Ovary (tissue), 3 donors: ENCODE measurements at regions not wholly inside any gene's neighbourhood (a gene's known extent, or its start where the extent isn't known, plus 50 kb on each side); places are given as distances from the start of the nearest gene placed in this dataset.

ENCODE experiments used
- EP300 ChIP-seq: sonication (generic); formaldehyde crosslinking; IDR thresholded peaks from one replicate; pipeline ENCODE4 v1.6.1; 2017; ENCODE audit warnings: antibody characterized with exemption
- POLR2A ChIP-seq: fragments of 450-650 bp; IDR thresholded peaks from one replicate; pipeline ENCODE4 v1.6.1; 2017; ENCODE audit warnings: antibody characterized with exemption, mild to moderate bottlenecking, moderate library complexity
- TF ChIP-seq, protein P1 (sequence below), 3 donors: fragments of 450-650 bp in 2 of 3; fragments of 200-600 bp in 1 of 3; IDR thresholded peaks; one replicate each; pipeline versions ENCODE4 v1.5.1 to v1.8.0; 2016 to 2022; ENCODE audit warnings: antibody characterized with exemption in 3 of 3, mild to moderate bottlenecking in 1 of 3
- donor health status: DM: no; HTN: no; CAD: no.

DNA sequence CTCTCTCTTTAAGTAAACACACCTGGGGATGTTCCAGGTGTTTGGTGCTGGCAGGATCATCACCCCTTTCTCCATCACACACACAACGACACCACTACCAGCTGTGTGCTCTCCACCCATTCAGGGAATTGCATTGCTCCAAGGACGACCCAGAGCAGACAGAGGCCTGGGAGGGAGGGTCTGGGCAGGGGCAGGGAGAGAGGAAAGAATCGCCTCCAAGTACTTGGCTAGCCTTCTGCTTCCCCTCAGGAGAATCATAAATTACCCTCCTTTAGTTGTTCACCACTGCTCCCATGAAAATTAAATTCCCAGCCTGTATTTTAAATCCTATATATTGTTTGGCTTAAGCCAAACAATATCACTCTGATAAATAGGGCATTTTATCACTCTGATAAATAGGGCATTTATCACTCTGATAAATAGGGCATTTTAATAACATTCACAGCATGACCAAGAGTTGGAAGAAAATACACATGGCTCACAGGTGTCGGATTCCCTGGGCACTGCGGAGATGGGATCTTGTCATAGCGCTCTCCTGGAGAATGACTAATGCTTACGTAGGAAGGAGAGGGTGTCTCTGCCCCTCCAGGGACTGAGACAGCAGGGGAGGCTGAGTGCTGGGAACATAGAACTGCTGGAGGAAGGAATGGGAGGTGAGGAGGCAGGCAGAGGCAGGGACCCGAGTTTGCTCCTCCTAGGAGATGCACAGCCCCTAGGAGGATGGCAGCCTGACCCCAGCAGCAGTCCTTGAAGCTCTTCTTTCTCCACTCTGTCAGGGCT lies 673.6 kb downstream of the HS3ST4 start:
- TF ChIP-seq, protein P1, sequence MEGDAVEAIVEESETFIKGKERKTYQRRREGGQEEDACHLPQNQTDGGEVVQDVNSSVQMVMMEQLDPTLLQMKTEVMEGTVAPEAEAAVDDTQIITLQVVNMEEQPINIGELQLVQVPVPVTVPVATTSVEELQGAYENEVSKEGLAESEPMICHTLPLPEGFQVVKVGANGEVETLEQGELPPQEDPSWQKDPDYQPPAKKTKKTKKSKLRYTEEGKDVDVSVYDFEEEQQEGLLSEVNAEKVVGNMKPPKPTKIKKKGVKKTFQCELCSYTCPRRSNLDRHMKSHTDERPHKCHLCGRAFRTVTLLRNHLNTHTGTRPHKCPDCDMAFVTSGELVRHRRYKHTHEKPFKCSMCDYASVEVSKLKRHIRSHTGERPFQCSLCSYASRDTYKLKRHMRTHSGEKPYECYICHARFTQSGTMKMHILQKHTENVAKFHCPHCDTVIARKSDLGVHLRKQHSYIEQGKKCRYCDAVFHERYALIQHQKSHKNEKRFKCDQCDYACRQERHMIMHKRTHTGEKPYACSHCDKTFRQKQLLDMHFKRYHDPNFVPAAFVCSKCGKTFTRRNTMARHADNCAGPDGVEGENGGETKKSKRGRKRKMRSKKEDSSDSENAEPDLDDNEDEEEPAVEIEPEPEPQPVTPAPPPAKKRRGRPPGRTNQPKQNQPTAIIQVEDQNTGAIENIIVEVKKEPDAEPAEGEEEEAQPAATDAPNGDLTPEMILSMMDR (IDR thresholded peaks at IDR 0.05): no peak
- TF ChIP-seq POLR2A (no peak), EP300 (no peak)
